ENCODE measurements at regions not wholly inside any gene's neighbourhood (a gene's known extent, or its start where the extent isn't known, plus 50 kb on each side); places are given as distances from the start of the nearest gene placed in this dataset.
"Not testable (repeated sequence)": the region's sequence is repeated elsewhere in the genome, so short reads cannot be mapped to it uniquely, and the experiment has no call there.

GRCh38 chr6:140785926-140786325 is 1346.8 kb upstream of the GJE1 start:
- H3K27me3 ChIP-seq, result no peaks in the 10 kb centered on the region
- no peaks in the 10 kb centered on the region for H3K9me3 ChIP-seq (replicated peaks)
- H3K36me3 ChIP-seq, result no peaks in the 10 kb centered on the region
- no peak overlapping the region for H3K4me3 ChIP-seq
- no peak overlapping the region for H3K27ac ChIP-seq
- no peaks in the 10 kb centered on the region for H3K4me1 ChIP-seq
- DNase-seq, result no peak

DNA sequence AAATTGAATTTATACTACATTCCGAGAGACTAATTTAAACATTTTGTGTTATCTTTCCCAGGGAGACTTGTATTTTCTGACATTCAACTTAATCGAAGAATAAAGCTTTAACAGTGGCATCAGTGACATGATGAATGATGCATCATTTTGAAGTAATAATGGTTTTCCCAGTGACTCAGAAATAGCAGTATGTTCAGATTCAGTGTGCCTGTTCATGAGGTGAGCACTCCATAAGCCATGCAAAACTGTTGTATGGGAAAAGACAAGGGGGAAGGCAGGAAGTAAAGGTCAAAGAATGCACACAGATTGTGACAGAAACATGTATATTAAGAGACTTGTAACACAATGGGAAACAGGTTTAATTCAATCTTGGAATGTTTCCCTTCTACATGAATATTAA is 1348.2 kb upstream of the GJE1 start:
- no peaks in the 10 kb centered on the region for H3K4me1 ChIP-seq
- no peak for DNase-seq
- no peaks in the 10 kb centered on the region for H3K9me3 ChIP-seq (replicated peaks)
- no peak overlapping the region for H3K27ac ChIP-seq
- H3K36me3 ChIP-seq, result no peaks in the 10 kb centered on the region
- no peak overlapping the region for H3K4me3 ChIP-seq
- H3K27me3 ChIP-seq, result no peaks in the 10 kb centered on the region

GRCh38 chr6:140783504-140783903 is 1349.2 kb upstream of the GJE1 start:
- H3K4me1 ChIP-seq; H3K27ac ChIP-seq; H3K27me3 ChIP-seq; H3K9me3 ChIP-seq (replicated peaks); H3K36me3 ChIP-seq; DNase-seq; H3K4me3 ChIP-seq: not testable (repeated sequence)

DNA sequence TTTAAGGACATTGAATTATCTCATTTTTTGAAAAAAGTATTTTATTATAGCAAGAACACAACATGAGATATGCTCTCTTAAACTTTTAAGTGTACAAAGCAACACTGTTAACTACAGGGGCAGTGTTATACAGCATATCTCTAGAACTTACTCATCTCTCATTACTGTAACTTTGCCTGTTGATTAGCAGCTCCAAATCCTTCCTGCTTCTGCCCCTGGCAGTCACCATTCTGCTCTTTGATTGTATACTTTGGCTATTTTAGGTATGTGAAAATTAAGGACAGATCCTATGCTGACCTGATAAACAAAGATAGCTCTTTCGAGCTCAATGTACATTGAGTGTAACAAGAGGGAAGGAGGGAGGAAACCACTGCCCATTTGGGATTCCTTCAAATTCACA is 1349.8 kb upstream of the GJE1 start:
- H3K9me3 ChIP-seq (replicated peaks), result no peaks in the 10 kb centered on the region
- no peak overlapping the region for H3K4me3 ChIP-seq
- H3K4me1 ChIP-seq, result no peaks in the 10 kb centered on the region
- H3K36me3 ChIP-seq, result no peaks in the 10 kb centered on the region
- H3K27ac ChIP-seq, result no peak overlapping the region
- no peak for DNase-seq
- no peaks in the 10 kb centered on the region for H3K27me3 ChIP-seq

DNA sequence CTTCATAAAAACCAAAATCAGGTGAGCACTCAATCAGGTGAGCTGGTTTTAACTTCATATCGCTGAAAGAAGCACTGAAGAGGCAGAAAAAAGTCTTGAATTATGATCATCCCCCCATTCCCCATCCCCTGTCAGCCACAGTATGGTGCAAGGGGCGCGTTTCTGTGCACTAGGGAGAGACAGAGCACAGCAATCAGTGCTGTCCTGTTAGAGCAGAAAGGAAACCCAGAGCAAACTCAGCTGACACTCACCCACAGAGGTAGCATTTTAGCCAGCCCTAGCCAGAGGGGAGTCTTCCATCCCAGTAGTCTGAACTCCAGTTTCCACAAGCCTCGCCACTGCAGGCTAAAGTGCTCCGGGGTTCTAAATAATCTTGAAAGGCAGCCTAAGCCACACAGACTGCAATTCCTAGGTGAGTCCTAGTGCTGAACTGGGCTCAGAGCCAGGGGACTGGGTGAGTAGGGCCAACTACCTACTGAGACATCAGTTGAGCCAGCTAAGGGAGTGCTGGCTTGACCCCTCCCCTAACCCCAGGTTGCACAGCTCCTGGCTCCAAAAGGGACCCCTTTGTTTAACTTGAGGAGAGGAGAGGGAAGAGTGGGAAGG is 1352.6 kb upstream of the GJE1 start:
- H3K4me1 ChIP-seq, result no peaks in the 10 kb centered on the region; the same call in 1 of the 2 replicates
- no peak overlapping the region for H3K4me3 ChIP-seq
- no peak overlapping the region for H3K27ac ChIP-seq
- no peak for DNase-seq
- peaks cover 3% of the 10 kb centered on the region; the same call in 1 of the 2 replicates for H3K36me3 ChIP-seq
- H3K9me3 ChIP-seq (replicated peaks), result no peaks in the 10 kb centered on the region
- H3K27me3 ChIP-seq, result no peaks in the 10 kb centered on the region

DNA sequence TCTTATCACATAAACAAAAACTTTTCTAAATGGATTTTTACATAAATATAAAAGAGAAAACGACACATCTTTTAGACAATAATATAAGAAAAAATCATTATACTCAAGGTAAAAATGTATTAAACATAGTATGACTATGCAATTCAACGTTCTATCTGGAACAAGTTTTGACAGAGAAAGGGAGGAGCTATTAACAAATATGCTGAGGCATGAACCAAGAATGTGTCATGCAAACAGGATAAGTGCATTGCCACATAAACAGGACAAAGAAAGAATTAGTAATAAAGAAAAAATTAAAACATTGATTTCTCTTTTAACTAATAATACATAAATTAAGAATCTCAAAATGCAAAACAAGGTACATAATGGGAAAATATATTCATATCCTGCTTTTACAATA is 1353.4 kb upstream of the GJE1 start:
- H3K4me3 ChIP-seq, result no peak overlapping the region
- DNase-seq, result no peak
- H3K27me3 ChIP-seq, result no peaks in the 10 kb centered on the region
- H3K36me3 ChIP-seq, result peaks cover 3% of the 10 kb centered on the region; the same call in 1 of the 2 replicates
- no peaks in the 10 kb centered on the region for H3K9me3 ChIP-seq (replicated peaks)
- peaks cover 5% of the 10 kb centered on the region; the same call in 1 of the 2 replicates for H3K4me1 ChIP-seq
- H3K27ac ChIP-seq, result no peak overlapping the region

GRCh38 chr6:140777780-140778179 is 1354.9 kb upstream of the GJE1 start:
- DNase-seq, result no peak
- peaks cover 13% of the 10 kb centered on the region; the same call in 1 of the 2 replicates for H3K4me1 ChIP-seq
- H3K27ac ChIP-seq, result no peak overlapping the region
- no peak overlapping the region for H3K4me3 ChIP-seq
- peaks cover 3% of the 10 kb centered on the region; the same call in 1 of the 2 replicates for H3K36me3 ChIP-seq
- H3K9me3 ChIP-seq (replicated peaks), result no peaks in the 10 kb centered on the region
- no peaks in the 10 kb centered on the region for H3K27me3 ChIP-seq

- H3K4me1 ChIP-seq, result peaks cover 13% of the 10 kb centered on the region; the same call in 1 of the 2 replicates
- DNase-seq, result no peak
- no peaks in the 10 kb centered on the region for H3K9me3 ChIP-seq (replicated peaks)
- H3K4me3 ChIP-seq, result no peak overlapping the region
- no peaks in the 10 kb centered on the region for H3K27me3 ChIP-seq
- no peak overlapping the region for H3K27ac ChIP-seq
- H3K36me3 ChIP-seq, result peaks cover 3% of the 10 kb centered on the region; the same call in 1 of the 2 replicates
These were observed 1357.7 kb upstream of the GJE1 start for GRCh38 chr6:140775061-140775460.

DNA sequence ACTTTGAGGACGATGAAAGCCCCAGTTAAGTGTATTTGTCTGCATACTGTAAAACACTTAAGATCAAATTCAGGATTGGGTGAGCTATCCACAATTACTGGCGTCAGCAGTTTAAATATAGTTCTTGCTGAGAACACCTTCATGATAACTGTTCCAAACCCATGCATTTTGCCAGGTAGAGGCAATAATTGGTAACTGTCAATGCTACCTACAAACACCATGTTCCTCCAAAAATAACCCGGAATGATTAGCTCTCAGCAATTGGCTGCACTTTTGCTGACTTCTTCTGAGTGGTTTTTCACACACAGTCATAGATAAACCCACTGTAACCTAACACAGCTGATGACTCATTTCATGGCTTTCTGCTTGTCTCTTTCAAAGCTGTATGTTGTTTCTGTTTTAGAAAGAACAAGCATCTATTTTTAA is 1358.6 kb upstream of the GJE1 start:
- Histone ChIP-seq H3K27ac (peak overlapping the region; percentile 25), H3K9me3 (replicated peaks) (no peaks in the 10 kb centered on the region), H3K36me3 (peaks cover 3% of the 10 kb centered on the region; the same call in 1 of the 2 replicates), H3K4me1 (peaks cover 13% of the 10 kb centered on the region; the same call in 1 of the 2 replicates), H3K27me3 (no peaks in the 10 kb centered on the region), H3K4me3 (peak overlapping the region; percentile 3; the same call in 1 of the 2 replicates)
- DNase-seq, result peak; percentile 9 to 71

DNA sequence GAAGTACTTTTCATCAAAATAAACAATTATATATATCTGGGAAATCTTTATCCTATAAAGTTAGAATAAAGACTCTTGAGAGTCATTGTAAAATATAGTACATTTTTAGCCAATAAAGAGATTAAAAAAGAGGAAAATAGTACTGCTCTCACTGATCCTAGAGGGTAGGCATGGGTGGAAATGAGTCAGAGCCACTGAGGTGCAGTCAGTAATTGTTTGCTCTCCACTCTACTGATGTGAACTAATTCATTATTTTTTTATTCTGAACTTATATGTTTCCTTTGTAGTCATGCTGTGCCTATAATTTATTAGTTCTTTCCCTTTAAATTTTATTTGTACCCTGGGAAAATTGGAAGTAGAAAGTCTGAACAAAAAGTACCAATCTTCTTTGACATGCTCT is 1359.4 kb upstream of the GJE1 start:
- Histone ChIP-seq H3K9me3 (replicated peaks) (peaks cover 2% of the 10 kb centered on the region; the same call in 1 of the 2 replicates), H3K4me3 (no peak overlapping the region), H3K27me3 (no peaks in the 10 kb centered on the region), H3K4me1 (peaks cover 13% of the 10 kb centered on the region; the same call in 1 of the 2 replicates), H3K36me3 (peaks cover 3% of the 10 kb centered on the region; the same call in 1 of the 2 replicates), H3K27ac (no peak overlapping the region)
- no peak for DNase-seq

- no peak overlapping the region for H3K4me3 ChIP-seq
- H3K27me3 ChIP-seq, result no peaks in the 10 kb centered on the region
- peaks cover 4% of the 10 kb centered on the region; the same call in 1 of the 2 replicates for H3K9me3 ChIP-seq (replicated peaks)
- H3K36me3 ChIP-seq, result peaks cover 3% of the 10 kb centered on the region; the same call in 1 of the 2 replicates
- H3K4me1 ChIP-seq, result peaks cover 13% of the 10 kb centered on the region; the same call in 1 of the 2 replicates
- no peak for DNase-seq
- no peak overlapping the region for H3K27ac ChIP-seq
These were observed 1360.1 kb upstream of the GJE1 start for GRCh38 chr6:140772576-140772975.

DNA sequence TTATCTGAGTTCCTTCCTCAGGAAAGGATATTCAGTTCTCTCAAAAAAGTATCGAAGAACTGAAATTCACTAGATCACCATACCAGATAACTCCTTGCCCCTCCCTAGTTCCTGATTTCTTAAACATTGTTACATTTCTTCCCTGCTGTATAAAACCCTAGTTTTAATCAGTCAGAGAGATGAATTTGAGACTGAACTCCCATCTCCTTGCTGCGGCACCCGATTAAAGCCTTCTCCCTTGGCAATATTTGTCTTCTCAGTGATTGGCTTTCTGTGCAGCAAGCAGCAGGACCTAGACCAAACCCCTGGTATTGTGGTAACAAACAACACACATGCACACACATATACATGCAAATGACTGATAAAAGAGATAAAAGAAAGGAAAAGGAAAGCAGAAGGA is 1364.6 kb upstream of the GJE1 start:
- Histone ChIP-seq H3K4me1 (no peaks in the 10 kb centered on the region), H3K36me3 (no peaks in the 10 kb centered on the region), H3K27me3 (no peaks in the 10 kb centered on the region), H3K27ac (no peak overlapping the region), H3K9me3 (replicated peaks) (peaks cover 4% of the 10 kb centered on the region; the same call in 1 of the 2 replicates), H3K4me3 (no peak overlapping the region)
- no peak for DNase-seq

GRCh38 chr6:140766999-140767398 is 1365.7 kb upstream of the GJE1 start:
- peaks cover 4% of the 10 kb centered on the region; the same call in 1 of the 2 replicates for H3K9me3 ChIP-seq (replicated peaks)
- no peak overlapping the region for H3K27ac ChIP-seq
- H3K4me1 ChIP-seq, result no peaks in the 10 kb centered on the region
- no peaks in the 10 kb centered on the region for H3K36me3 ChIP-seq
- H3K27me3 ChIP-seq, result no peaks in the 10 kb centered on the region
- H3K4me3 ChIP-seq, result no peak overlapping the region
- no peak for DNase-seq

DNA sequence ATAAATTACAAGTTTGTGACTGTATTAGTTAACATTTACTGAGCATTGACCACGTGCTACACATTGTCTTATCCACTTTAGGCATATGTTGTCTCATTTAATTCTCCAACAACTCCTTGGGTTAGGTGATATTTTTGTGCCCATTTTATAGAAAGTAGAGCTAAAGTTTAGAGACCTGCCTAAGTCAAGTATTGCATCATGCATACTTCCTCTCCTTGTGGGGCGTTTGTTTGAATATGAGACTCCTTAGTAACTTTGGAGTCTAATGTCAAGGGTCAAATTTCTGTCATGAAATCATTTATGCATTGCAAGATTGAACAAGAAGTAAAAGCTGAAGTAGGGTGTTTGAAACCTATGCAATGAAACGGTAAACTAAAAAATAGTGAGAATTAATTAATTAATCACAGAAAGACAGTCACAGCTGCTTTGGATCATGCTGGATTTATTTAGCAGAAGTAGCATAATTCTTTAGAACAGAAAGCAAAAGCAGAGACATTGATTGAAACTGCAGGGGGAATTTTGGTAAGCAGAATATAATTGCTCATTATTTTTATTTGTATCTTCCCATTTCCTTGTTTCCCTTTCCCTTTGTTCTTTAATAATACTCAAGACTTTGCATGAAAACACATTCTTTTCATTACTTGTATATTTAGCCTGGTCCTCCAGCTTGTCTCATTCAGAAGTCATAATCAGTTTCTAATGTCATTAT is 1374.4 kb upstream of the GJE1 start:
- no peak for DNase-seq

GRCh38 chr6:140752234-140752633 is 1377.8 kb upstream of the CITED2 start:
- H3K9me3 ChIP-seq (replicated peaks), result no peaks in the 10 kb centered on the region
- H3K36me3 ChIP-seq, result no peaks in the 10 kb centered on the region
- H3K4me1 ChIP-seq, result no peaks in the 10 kb centered on the region
- no peaks in the 10 kb centered on the region for H3K27me3 ChIP-seq
- no peak overlapping the region for H3K4me3 ChIP-seq
- no peak overlapping the region for H3K27ac ChIP-seq
- no peak for DNase-seq

More for the DNA sequence above, 1374.4 kb upstream of the GJE1 start:
- Histone ChIP-seq H3K27ac (no peak overlapping the region), H3K4me3 (no peak overlapping the region), H3K36me3 (no peaks in the 10 kb centered on the region), H3K27me3 (no peaks in the 10 kb centered on the region), H3K4me1 (no peaks in the 10 kb centered on the region), H3K9me3 (replicated peaks) (0 out of 2 replicates have a peak, but pooled peaks cover 4% of the 10 kb centered on the region)

Measured in SJCRH30 (cell line).